H1 (cell line): ENCODE measurements at regions not wholly inside any gene's neighbourhood (a gene's known extent, or its start where the extent isn't known, plus 50 kb on each side); places are given as distances from the start of the nearest gene placed in this dataset.

Experiments used
- BRCA1 ChIP-seq: IDR thresholded peaks from 2 replicates; pipeline ENCODE4 v1.6.1; 2012; ENCODE audit warnings: low read depth, low read length, improper control_type of control experiment
- CREB1 ChIP-seq: IDR thresholded peaks from 2 replicates; pipeline ENCODE4 v1.6.1; 2012; ENCODE audit warnings: inconsistent platforms
- CTCF ChIP-seq, 3 experiments: IDR thresholded peaks; 1 replicate in 2 of 3; 2 replicates in 1 of 3; pipeline versions ENCODE4 v1.5.1 to v1.6.1; 2011; ENCODE audit warnings: low read length in 3 of 3, mild to moderate bottlenecking in 3 of 3, inconsistent platforms in 2 of 3, low read depth in 1 of 3, moderate library complexity in 1 of 3; ENCODE audit not compliant: insufficient read depth in 1 of 3; ENCODE audit errors: control extremely low read depth in 1 of 3
- EP300 ChIP-seq, 2 experiments: IDR thresholded peaks; 1 replicate in 1 of 2; 2 replicates in 1 of 2; pipeline ENCODE4 v1.6.1; 2011 to 2012; ENCODE audit warnings: low read depth in 2 of 2, low read length in 2 of 2, mild to moderate bottlenecking in 2 of 2, borderline replicate concordance in 1 of 2, inconsistent platforms in 1 of 2, moderate library complexity in 1 of 2
- GABPA ChIP-seq: IDR thresholded peaks from 2 replicates; pipeline ENCODE4 v1.6.1; 2011; ENCODE audit warnings: mild to moderate bottlenecking, low read length, moderate library complexity, borderline replicate concordance; ENCODE audit not compliant: insufficient read depth
- GTF2F1 ChIP-seq: IDR thresholded peaks from 2 replicates; pipeline ENCODE4 v1.6.1; 2012; ENCODE audit warnings: low read depth, low read length, improper control_type of control experiment, borderline replicate concordance
- NANOG ChIP-seq: IDR thresholded peaks from 2 replicates; pipeline ENCODE4 v1.6.1; 2011; ENCODE audit warnings: low read length, low read depth, mild to moderate bottlenecking, inconsistent platforms; ENCODE audit not compliant: insufficient read depth, poor library complexity, severe bottlenecking
- POLR2AphosphoS5 ChIP-seq: IDR thresholded peaks from 2 replicates; pipeline ENCODE4 v1.6.1; 2011; ENCODE audit warnings: low read depth, low read length
- SIX5 ChIP-seq: IDR thresholded peaks from 2 replicates; pipeline ENCODE4 v1.6.1; 2011; ENCODE audit warnings: mild to moderate bottlenecking, low read depth, low read length

GRCh38 chr18:65255417-65255816 lies 495.4 kb upstream of the CDH7 start:
- TF ChIP-seq POLR2AphosphoS5 (no peak), NANOG (no peak), CTCF (IDR thresholded peaks at IDR 0.05; ENCODE audit: control extremely low read depth in 1 of 3, insufficient read depth in 1 of 3, low read depth in 1 of 3, low read length in 3 of 3) (peak in 2 of 3 experiments; percentile 18 to 36; a peak in 2 of 4 replicates), CREB1 (no peak), EP300 (IDR thresholded peaks at IDR 0.05; ENCODE audit: borderline replicate concordance in 1 of 2, low read depth in 2 of 2, low read length in 2 of 2) (no peak), GABPA (no peak), BRCA1 (no peak), GTF2F1 (no peak), SIX5 (no peak)
